H9 (cell line): ENCODE measurements at regions not wholly inside any gene's neighbourhood (a gene's known extent, or its start where the extent isn't known, plus 50 kb on each side); places are given as distances from the start of the nearest gene placed in this dataset.

Experiments used
- DNase-seq: peaks from one replicate; pipeline ENCODE4 v3.0.0-alpha.2; 2017
- H2AFZ ChIP-seq: one replicate; pipeline ENCODE4 v1.6.1; 2013; ENCODE audit warnings: mild to moderate bottlenecking, low read length, control low read depth, moderate library complexity
- H2AK5ac ChIP-seq: 2 replicates; pipeline ENCODE4 v1.6.1; 2013; ENCODE audit warnings: low read length, control low read depth, mixed read lengths; ENCODE audit not compliant: insufficient read length
- H2BK120ac ChIP-seq: one replicate; pipeline ENCODE4 v1.6.1; 2013; ENCODE audit warnings: low read depth, mild to moderate bottlenecking, low read length, control low read depth, inconsistent platforms; ENCODE audit not compliant: poor library complexity, severe bottlenecking
- H2BK12ac ChIP-seq: 2 replicates; pipeline ENCODE4 v1.6.1; 2013; ENCODE audit warnings: low read length, control low read depth, mixed read lengths, low read depth; ENCODE audit not compliant: insufficient read length
- H2BK15ac ChIP-seq: 2 replicates; pipeline ENCODE4 v1.6.1; 2013; ENCODE audit warnings: low read depth, low read length, control low read depth
- H2BK20ac ChIP-seq: one replicate; pipeline ENCODE4 v1.6.1; 2013; ENCODE audit warnings: low read depth, mild to moderate bottlenecking, low read length, control low read depth, inconsistent platforms; ENCODE audit not compliant: poor library complexity, severe bottlenecking
- H2BK5ac ChIP-seq: 2 replicates; pipeline ENCODE4 v1.6.1; 2013; ENCODE audit warnings: low read length, control low read depth, mixed read lengths; ENCODE audit not compliant: insufficient read length
- H3K14ac ChIP-seq: 2 replicates; pipeline ENCODE4 v1.6.1; 2013; ENCODE audit warnings: low read length, control low read depth; ENCODE audit not compliant: insufficient read depth
- H3K18ac ChIP-seq: 2 replicates; pipeline ENCODE4 v1.6.1; 2013; ENCODE audit warnings: low read depth, mild to moderate bottlenecking, mixed read lengths, low read length, control low read depth; ENCODE audit not compliant: insufficient read length
- H3K23ac ChIP-seq: 2 replicates; pipeline ENCODE4 v1.6.1; 2013; ENCODE audit warnings: low read length, control low read depth, mixed read lengths, low read depth; ENCODE audit not compliant: insufficient read length
- H3K23me2 ChIP-seq: 2 replicates; pipeline ENCODE4 v1.6.1; 2013; ENCODE audit warnings: low read depth, mild to moderate bottlenecking, mixed read lengths, low read length, control low read depth; ENCODE audit not compliant: insufficient read length, poor library complexity, severe bottlenecking
- H3K27ac ChIP-seq: 2 replicates; pipeline ENCODE4 v1.5.1; 2013; ENCODE audit warnings: low read length, control low read depth, mixed read lengths, low read depth; ENCODE audit not compliant: insufficient read length
- H3K27me3 ChIP-seq: 2 replicates; pipeline ENCODE4 v1.6.1; 2013; ENCODE audit warnings: low read length, control low read depth, inconsistent platforms; ENCODE audit not compliant: insufficient read depth
- H3K4ac ChIP-seq: 2 replicates; pipeline ENCODE4 v1.6.1; 2013; ENCODE audit warnings: low read depth, mild to moderate bottlenecking, control low read depth, inconsistent platforms, low read length, moderate library complexity
- H3K4me1 ChIP-seq: 2 replicates; pipeline ENCODE4 v1.6.1; 2013; ENCODE audit warnings: low read length, control low read depth, inconsistent platforms; ENCODE audit not compliant: insufficient read depth
- H3K4me2 ChIP-seq: 2 replicates; pipeline ENCODE4 v1.6.1; 2013; ENCODE audit warnings: low read length, control low read depth, mixed read lengths; ENCODE audit not compliant: insufficient read length, insufficient read depth
- H3K56ac ChIP-seq: 2 replicates; pipeline ENCODE4 v1.6.1; 2013; ENCODE audit warnings: low read depth, mild to moderate bottlenecking, mixed read lengths, low read length, control low read depth; ENCODE audit not compliant: insufficient read length
- H3K79me1 ChIP-seq: 2 replicates; pipeline ENCODE4 v1.6.1; 2013; ENCODE audit warnings: low read depth, mild to moderate bottlenecking, moderate library complexity, low read length, control low read depth, inconsistent platforms; ENCODE audit not compliant: insufficient read depth, poor library complexity, severe bottlenecking
- H3K79me2 ChIP-seq: 2 replicates; pipeline ENCODE4 v1.6.1; 2013; ENCODE audit warnings: low read length, control low read depth, inconsistent platforms; ENCODE audit not compliant: insufficient read depth
- H3K9ac ChIP-seq: 2 replicates; pipeline ENCODE4 v1.6.1; 2013; ENCODE audit warnings: low read length, control low read depth, mixed read lengths; ENCODE audit not compliant: insufficient read length; ENCODE audit errors: extremely low read depth
- H3K9me3 ChIP-seq: one replicate; pipeline ENCODE4 v1.6.1; 2013; ENCODE audit warnings: low read depth, low read length, inconsistent platforms; ENCODE audit not compliant: control insufficient read depth
- H3T11ph ChIP-seq: one replicate; pipeline ENCODE4 v1.6.1; 2013; ENCODE audit warnings: mild to moderate bottlenecking, low read length, control low read depth, inconsistent platforms
- H4K20me1 ChIP-seq: one replicate; pipeline ENCODE4 v1.6.1; 2013; ENCODE audit not compliant: control insufficient read depth, insufficient read length, insufficient read depth
- H4K5ac ChIP-seq: 2 replicates; pipeline ENCODE4 v1.6.1; 2013; ENCODE audit warnings: low read depth, mild to moderate bottlenecking, mixed read lengths, low read length, control low read depth; ENCODE audit not compliant: insufficient read length
- H4K8ac ChIP-seq: replicated peaks from 2 replicates; pipeline ENCODE4 v1.6.1; 2013; ENCODE audit warnings: low read length, control low read depth, mixed read lengths, low read depth; ENCODE audit not compliant: insufficient read length
- H4K91ac ChIP-seq: 2 replicates; pipeline ENCODE4 v1.6.1; 2013; ENCODE audit warnings: low read depth, mild to moderate bottlenecking, moderate library complexity, mixed read lengths, low read length, control low read depth; ENCODE audit not compliant: insufficient read length
- H3K27ac Mint-ChIP-seq, 3 experiments: 2 replicates in 2 of 3; 3 replicates in 1 of 3; pipeline ENCODE4 v1.8.0; 2020 to 2021; ENCODE audit warnings: mixed read lengths in 3 of 3, mild to moderate bottlenecking in 1 of 3, moderate library complexity in 1 of 3
- H3K27me3 Mint-ChIP-seq: 2 replicates; pipeline ENCODE4 v1.8.0; 2021; ENCODE audit warnings: low read depth, mild to moderate bottlenecking, moderate library complexity, mixed read lengths
- H3K36me3 Mint-ChIP-seq, 3 experiments: 2 replicates in 2 of 3; 3 replicates in 1 of 3; pipeline ENCODE4 v1.8.0; 2020 to 2021; ENCODE audit warnings: low read depth in 3 of 3, mixed read lengths in 3 of 3; ENCODE audit not compliant: insufficient read depth in 1 of 3
- H3K4me1 Mint-ChIP-seq, 2 experiments: 2 replicates each; pipeline ENCODE4 v1.8.0; 2020; ENCODE audit warnings: mixed read lengths in 2 of 2
- H3K4me3 Mint-ChIP-seq, 2 experiments: 2 replicates in 1 of 2; 3 replicates in 1 of 2; pipeline ENCODE4 v1.8.0; 2020 to 2021; ENCODE audit warnings: mild to moderate bottlenecking in 2 of 2, mixed read lengths in 2 of 2, moderate library complexity in 1 of 2
- H3K9me3 Mint-ChIP-seq, 2 experiments: 2 replicates in 1 of 2; 3 replicates in 1 of 2; pipeline ENCODE4 v1.8.0; 2020; ENCODE audit warnings: mild to moderate bottlenecking in 2 of 2, mixed read lengths in 2 of 2, moderate library complexity in 1 of 2
- WGBS: extraction: QIAGEN DNeasy Blood & Tissue Kit; methylation state at CpG from one replicate; pipeline ENCODE4 v1.1.7; 2013; ENCODE audit warnings: missing lambda C conversion rate, low lambda C conversion rate, mixed read lengths; ENCODE audit not compliant: insufficient read length; ENCODE audit errors: extremely low coverage; 5-methylcytosine and 5-hydroxymethylcytosine counted together
- TF ChIP-seq, protein P1 (sequence below): fragments of 200-600 bp; sonication (generic); conservative IDR thresholded peaks from 3 replicates; pipeline ENCODE4 v1.8.0; 2021; ENCODE audit warnings: antibody characterized with exemption, mild to moderate bottlenecking

DNA sequence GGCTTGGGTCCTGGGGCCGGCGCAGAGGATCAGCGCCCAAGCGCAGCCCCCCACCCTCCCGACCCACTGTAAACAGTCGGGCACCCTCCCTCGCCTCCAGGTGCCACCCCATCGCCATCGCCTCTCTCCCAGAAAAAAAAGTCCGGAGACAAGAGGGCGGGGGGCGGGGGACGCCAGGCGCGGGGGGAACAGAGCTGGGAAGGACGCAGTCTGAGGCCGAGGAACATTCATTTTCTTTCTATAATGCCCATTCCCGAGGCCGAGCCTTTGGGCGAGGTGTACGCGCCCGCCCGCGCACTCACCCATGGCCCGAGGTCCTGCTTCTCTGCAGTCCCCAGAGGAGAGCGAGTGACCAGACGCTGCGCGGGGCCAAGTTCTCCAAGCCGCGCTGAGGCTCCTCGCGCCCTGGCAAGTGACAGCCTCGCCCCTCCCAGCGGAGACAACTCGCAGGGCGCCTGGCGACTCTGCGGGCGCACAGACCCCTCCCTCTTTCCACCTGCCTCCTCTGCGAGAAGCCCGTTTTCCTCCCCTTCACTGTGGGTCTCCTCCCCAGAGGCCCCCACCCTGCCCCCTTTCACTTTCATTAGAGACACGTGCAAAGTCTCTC lies 63.5 kb upstream of the WDR17 start:
- peaks cover 35% of the 10 kb centered on the region for H3K27me3 Mint-ChIP-seq
- Histone ChIP-seq H2BK120ac (no peak overlapping the region), H3K18ac (no peak overlapping the region), H3K4me2 (peak overlapping the region; percentile 99), H4K5ac (no peak overlapping the region), H3K4ac (no peak overlapping the region), H3K9me3 (no peaks in the 10 kb centered on the region), H3K27me3 (no peaks in the 10 kb centered on the region; the same call in 1 of the 2 replicates), H3K4me1 (0 out of 2 replicates have a peak, but pooled peaks cover 2% of the 10 kb centered on the region), H4K91ac (no peak overlapping the region), H3K79me2 (no peaks in the 10 kb centered on the region), H2BK20ac (no peak overlapping the region), H3K23ac (no peak overlapping the region), H3K14ac (no peak overlapping the region), H2BK12ac (no peak overlapping the region), H3T11ph (no peak overlapping the region), H4K20me1 (no peaks in the 10 kb centered on the region), H3K79me1 (no peaks in the 10 kb centered on the region), H2AK5ac (no peak overlapping the region), H2BK15ac (no peak overlapping the region), H3K9ac (peak overlapping the region; percentile 48), H2AFZ (no peak overlapping the region), H3K27ac (no peak overlapping the region), H3K23me2 (peaks cover 14% of the 10 kb centered on the region), H2BK5ac (no peak overlapping the region), H3K56ac (no peak overlapping the region), H4K8ac (no peak overlapping the region)
- WGBS, result no CpG with 5 or more reads among the region's 44 CpGs
- peak; percentile 78 for DNase-seq
- peaks cover 31 to 40% of the 10 kb centered on the region in 2 experiments for H3K4me1 Mint-ChIP-seq
- H3K4me3 Mint-ChIP-seq, result peak overlapping the region; percentile 77 to 92
- TF ChIP-seq, protein P1, sequence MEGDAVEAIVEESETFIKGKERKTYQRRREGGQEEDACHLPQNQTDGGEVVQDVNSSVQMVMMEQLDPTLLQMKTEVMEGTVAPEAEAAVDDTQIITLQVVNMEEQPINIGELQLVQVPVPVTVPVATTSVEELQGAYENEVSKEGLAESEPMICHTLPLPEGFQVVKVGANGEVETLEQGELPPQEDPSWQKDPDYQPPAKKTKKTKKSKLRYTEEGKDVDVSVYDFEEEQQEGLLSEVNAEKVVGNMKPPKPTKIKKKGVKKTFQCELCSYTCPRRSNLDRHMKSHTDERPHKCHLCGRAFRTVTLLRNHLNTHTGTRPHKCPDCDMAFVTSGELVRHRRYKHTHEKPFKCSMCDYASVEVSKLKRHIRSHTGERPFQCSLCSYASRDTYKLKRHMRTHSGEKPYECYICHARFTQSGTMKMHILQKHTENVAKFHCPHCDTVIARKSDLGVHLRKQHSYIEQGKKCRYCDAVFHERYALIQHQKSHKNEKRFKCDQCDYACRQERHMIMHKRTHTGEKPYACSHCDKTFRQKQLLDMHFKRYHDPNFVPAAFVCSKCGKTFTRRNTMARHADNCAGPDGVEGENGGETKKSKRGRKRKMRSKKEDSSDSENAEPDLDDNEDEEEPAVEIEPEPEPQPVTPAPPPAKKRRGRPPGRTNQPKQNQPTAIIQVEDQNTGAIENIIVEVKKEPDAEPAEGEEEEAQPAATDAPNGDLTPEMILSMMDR, result no peak
- H3K9me3 Mint-ChIP-seq, result no peaks in the 10 kb centered on the region
- no peaks in the 10 kb centered on the region for H3K36me3 Mint-ChIP-seq
- no peak overlapping the region for H3K27ac Mint-ChIP-seq
